Ovary (tissue), 3 donors: ENCODE measurements at regions not wholly inside any gene's neighbourhood (a gene's known extent, or its start where the extent isn't known, plus 50 kb on each side); places are given as distances from the start of the nearest gene placed in this dataset.

Experiments used
- EP300 ChIP-seq: sonication (generic); formaldehyde crosslinking; IDR thresholded peaks from one replicate; pipeline ENCODE4 v1.6.1; 2017; ENCODE audit warnings: antibody characterized with exemption
- POLR2A ChIP-seq: fragments of 450-650 bp; IDR thresholded peaks from one replicate; pipeline ENCODE4 v1.6.1; 2017; ENCODE audit warnings: antibody characterized with exemption, mild to moderate bottlenecking, moderate library complexity
- TF ChIP-seq, protein P1 (sequence below), 3 donors: fragments of 450-650 bp in 2 of 3; fragments of 200-600 bp in 1 of 3; IDR thresholded peaks; one replicate each; pipeline versions ENCODE4 v1.5.1 to v1.8.0; 2016 to 2022; ENCODE audit warnings: antibody characterized with exemption in 3 of 3, mild to moderate bottlenecking in 1 of 3
- donor health status: DM: no; HTN: no; CAD: no.

DNA sequence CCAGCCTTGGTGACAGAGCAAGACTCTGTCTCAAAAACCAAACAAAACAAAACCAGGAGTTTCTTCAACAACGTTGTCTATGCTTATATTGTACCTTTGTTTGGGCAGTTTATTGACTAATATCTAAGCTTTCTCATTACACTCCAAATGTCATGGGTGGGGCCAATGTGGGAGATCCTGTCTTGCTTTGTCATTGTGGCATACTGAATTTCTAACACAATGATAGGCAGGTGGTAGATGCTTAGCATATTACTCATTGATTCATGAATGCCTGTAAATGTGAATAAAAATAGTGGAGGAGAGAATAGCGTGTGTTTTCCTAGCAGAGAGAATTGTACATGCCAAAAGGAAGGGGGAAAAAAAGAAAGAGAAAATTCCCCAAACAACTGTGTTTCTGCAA, 802.5 kb upstream of the EEF2KMT start:
- TF ChIP-seq, protein P1, sequence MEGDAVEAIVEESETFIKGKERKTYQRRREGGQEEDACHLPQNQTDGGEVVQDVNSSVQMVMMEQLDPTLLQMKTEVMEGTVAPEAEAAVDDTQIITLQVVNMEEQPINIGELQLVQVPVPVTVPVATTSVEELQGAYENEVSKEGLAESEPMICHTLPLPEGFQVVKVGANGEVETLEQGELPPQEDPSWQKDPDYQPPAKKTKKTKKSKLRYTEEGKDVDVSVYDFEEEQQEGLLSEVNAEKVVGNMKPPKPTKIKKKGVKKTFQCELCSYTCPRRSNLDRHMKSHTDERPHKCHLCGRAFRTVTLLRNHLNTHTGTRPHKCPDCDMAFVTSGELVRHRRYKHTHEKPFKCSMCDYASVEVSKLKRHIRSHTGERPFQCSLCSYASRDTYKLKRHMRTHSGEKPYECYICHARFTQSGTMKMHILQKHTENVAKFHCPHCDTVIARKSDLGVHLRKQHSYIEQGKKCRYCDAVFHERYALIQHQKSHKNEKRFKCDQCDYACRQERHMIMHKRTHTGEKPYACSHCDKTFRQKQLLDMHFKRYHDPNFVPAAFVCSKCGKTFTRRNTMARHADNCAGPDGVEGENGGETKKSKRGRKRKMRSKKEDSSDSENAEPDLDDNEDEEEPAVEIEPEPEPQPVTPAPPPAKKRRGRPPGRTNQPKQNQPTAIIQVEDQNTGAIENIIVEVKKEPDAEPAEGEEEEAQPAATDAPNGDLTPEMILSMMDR (IDR thresholded peaks at IDR 0.05) = no peak
- TF ChIP-seq EP300 (no peak), POLR2A (no peak)
